A673 (cell line): ENCODE measurements at regions not wholly inside any gene's neighbourhood (a gene's known extent, or its start where the extent isn't known, plus 50 kb on each side); places are given as distances from the start of the nearest gene placed in this dataset.

Source experiments
- CTCF ChIP-seq: fragments of 300-800, 200-600 bp; sonication (generic); conservative IDR thresholded peaks from 2 replicates; pipeline ENCODE4 v1.5.1; 2017; ENCODE audit warnings: low read depth, mild to moderate bottlenecking, antibody characterized with exemption, low read length, moderate library complexity, mixed read lengths
- EZH2 ChIP-seq: fragments of 200-600 bp; sonication (generic); IDR thresholded peaks from 2 replicates; pipeline ENCODE4 v1.6.1; 2017; ENCODE audit warnings: borderline replicate concordance, low read depth, mild to moderate bottlenecking, mixed read lengths, antibody characterized with exemption, low read length; ENCODE audit not compliant: poor library complexity, severe bottlenecking

GRCh38 chr22:49418943-49419342, 408.7 kb downstream of the BRD1 start:
- TF ChIP-seq CTCF (no peak), EZH2 (no peak)
